ENCODE measurements at regions not wholly inside any gene's neighbourhood (a gene's known extent, or its start where the extent isn't known, plus 50 kb on each side); places are given as distances from the start of the nearest gene placed in this dataset.

- no peaks in the 10 kb centered on the region for H3K36me3 ChIP-seq (replicated peaks; ENCODE audit: low read depth, low read length)
- H3K4me1 ChIP-seq (ENCODE audit: low read length): no peaks in the 10 kb centered on the region
- H3K27ac ChIP-seq (ENCODE audit: low read length): no peak overlapping the region
- H4K20me1 ChIP-seq (ENCODE audit: insufficient read depth, low read length): no peaks in the 10 kb centered on the region
- H3K4me3 ChIP-seq (ENCODE audit: low read length): no peak overlapping the region
- H2AFZ ChIP-seq (ENCODE audit: low read depth, low read length): no peak overlapping the region
- TF ChIP-seq EZH2phosphoT487 (IDR thresholded peaks at IDR 0.05; ENCODE audit: low read depth) (no peak), CTCF (IDR thresholded peaks at IDR 0.05; ENCODE audit: low read depth, low read length) (no peak)
- H3K9ac ChIP-seq (ENCODE audit: low read length): no peak overlapping the region
- no peaks in the 10 kb centered on the region for H3K27me3 ChIP-seq (ENCODE audit: low read depth, low read length)
- H3K79me2 ChIP-seq (ENCODE audit: low read length): no peaks in the 10 kb centered on the region
- H3K4me2 ChIP-seq (ENCODE audit: low read length): no peak overlapping the region
- H3K9me3 ChIP-seq (ENCODE audit: insufficient read depth, low read length): no peaks in the 10 kb centered on the region
These were observed 597.9 kb upstream of the DPP6 start for GRCh38 chr7:153454306-153454705.

GRCh38 chr7:153457746-153458145 lies 594.5 kb upstream of the DPP6 start:
- no peaks in the 10 kb centered on the region for H3K27me3 ChIP-seq (ENCODE audit: low read depth, low read length)
- no peak overlapping the region for H3K4me2 ChIP-seq (ENCODE audit: low read length)
- no peak overlapping the region for H3K27ac ChIP-seq (ENCODE audit: low read length)
- no peaks in the 10 kb centered on the region for H3K9me3 ChIP-seq (ENCODE audit: insufficient read depth, low read length)
- no peaks in the 10 kb centered on the region for H3K36me3 ChIP-seq (replicated peaks; ENCODE audit: low read depth, low read length)
- H3K4me1 ChIP-seq (ENCODE audit: low read length): no peaks in the 10 kb centered on the region
- no peaks in the 10 kb centered on the region for H3K79me2 ChIP-seq (ENCODE audit: low read length)
- H2AFZ ChIP-seq (ENCODE audit: low read depth, low read length): no peak overlapping the region
- H3K4me3 ChIP-seq (ENCODE audit: low read length): no peak overlapping the region
- no peak overlapping the region for H3K9ac ChIP-seq (ENCODE audit: low read length)
- TF ChIP-seq CTCF (IDR thresholded peaks at IDR 0.05; ENCODE audit: low read depth, low read length) (no peak), EZH2phosphoT487 (IDR thresholded peaks at IDR 0.05; ENCODE audit: low read depth) (no peak)
- no peaks in the 10 kb centered on the region for H4K20me1 ChIP-seq (ENCODE audit: insufficient read depth, low read length)

GRCh38 chr7:153470004-153470671 lies 582.1 kb upstream of the DPP6 start:
- Histone ChIP-seq H3K27ac (ENCODE audit: low read length) (no peak overlapping the region), H3K27me3 (ENCODE audit: low read depth, low read length) (no peaks in the 10 kb centered on the region), H3K4me2 (ENCODE audit: low read length) (no peak overlapping the region), H3K9ac (ENCODE audit: low read length) (no peak overlapping the region), H4K20me1 (ENCODE audit: insufficient read depth, low read length) (no peaks in the 10 kb centered on the region), H2AFZ (ENCODE audit: low read depth, low read length) (no peak overlapping the region), H3K36me3 (replicated peaks; ENCODE audit: low read depth, low read length) (no peaks in the 10 kb centered on the region), H3K4me3 (ENCODE audit: low read length) (no peak overlapping the region), H3K4me1 (ENCODE audit: low read length) (no peaks in the 10 kb centered on the region), H3K9me3 (ENCODE audit: insufficient read depth, low read length) (no peaks in the 10 kb centered on the region), H3K79me2 (ENCODE audit: low read length) (no peaks in the 10 kb centered on the region)
- TF ChIP-seq EZH2phosphoT487 (IDR thresholded peaks at IDR 0.05; ENCODE audit: low read depth) (no peak), CTCF (IDR thresholded peaks at IDR 0.05; ENCODE audit: low read depth, low read length) (no peak)

GRCh38 chr7:153472516-153472915 lies 579.7 kb upstream of the DPP6 start:
- H3K27ac ChIP-seq (ENCODE audit: low read length): no peak overlapping the region
- H3K9me3 ChIP-seq (ENCODE audit: insufficient read depth, low read length): no peaks in the 10 kb centered on the region
- no peak overlapping the region for H3K9ac ChIP-seq (ENCODE audit: low read length)
- H3K4me1 ChIP-seq (ENCODE audit: low read length): no peaks in the 10 kb centered on the region
- no peak for TF ChIP-seq CTCF (IDR thresholded peaks at IDR 0.05; ENCODE audit: low read depth, low read length)
- TF ChIP-seq EZH2phosphoT487 (IDR thresholded peaks at IDR 0.05; ENCODE audit: low read depth): no peak
- no peaks in the 10 kb centered on the region for H3K36me3 ChIP-seq (replicated peaks; ENCODE audit: low read depth, low read length)
- no peaks in the 10 kb centered on the region for H4K20me1 ChIP-seq (ENCODE audit: insufficient read depth, low read length)
- no peaks in the 10 kb centered on the region for H3K27me3 ChIP-seq (ENCODE audit: low read depth, low read length)
- H2AFZ ChIP-seq (ENCODE audit: low read depth, low read length): no peak overlapping the region
- no peak overlapping the region for H3K4me2 ChIP-seq (ENCODE audit: low read length)
- no peak overlapping the region for H3K4me3 ChIP-seq (ENCODE audit: low read length)
- no peaks in the 10 kb centered on the region for H3K79me2 ChIP-seq (ENCODE audit: low read length)
